ENCODE measurements at regions not wholly inside any gene's neighbourhood (a gene's known extent, or its start where the extent isn't known, plus 50 kb on each side); places are given as distances from the start of the nearest gene placed in this dataset.

DNA sequence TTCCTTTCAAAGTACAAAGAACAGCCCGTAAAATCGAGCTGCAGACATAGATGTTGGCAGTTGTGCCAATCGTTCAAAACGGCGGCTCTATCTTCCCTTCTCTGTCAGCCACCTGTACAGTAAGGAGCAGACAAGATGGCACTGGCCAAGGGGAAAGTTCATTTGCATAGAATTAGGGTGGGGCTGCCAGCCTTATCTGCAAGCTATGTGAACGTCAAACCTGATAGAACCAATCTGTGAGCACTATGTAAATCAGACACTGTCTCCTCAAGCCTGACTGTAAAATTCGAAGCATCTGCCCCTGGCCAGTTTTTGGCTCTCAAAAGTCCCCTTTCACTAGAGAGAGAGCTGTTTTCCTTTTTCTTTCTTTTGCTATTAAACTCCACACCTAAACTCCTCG is 374.5 kb downstream of the EPM2A start:
- DNase-seq (ENCODE audit: low spot score) = peak; percentile 14

DNA sequence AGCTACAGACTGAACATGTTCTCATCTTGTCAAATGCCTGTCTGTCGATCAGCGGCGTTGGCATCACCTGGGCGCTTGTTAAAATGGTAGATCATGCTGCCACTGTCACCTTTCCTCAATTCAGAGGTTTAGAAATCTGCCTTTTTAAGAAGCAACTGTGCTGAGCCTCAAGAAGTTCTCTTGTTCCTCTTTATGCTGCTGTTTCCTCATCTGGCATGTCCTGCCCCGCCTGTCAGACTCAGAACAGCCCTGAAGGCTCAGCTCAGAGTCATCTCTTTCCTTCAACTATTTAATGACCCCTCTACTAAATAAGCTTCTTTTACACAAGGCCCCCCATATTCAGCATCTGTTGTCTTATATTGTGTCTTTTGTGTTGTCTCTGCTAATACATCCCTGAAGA is 368.2 kb downstream of the EPM2A start:
- DNase-seq (ENCODE audit: low spot score) = no peak

DNA sequence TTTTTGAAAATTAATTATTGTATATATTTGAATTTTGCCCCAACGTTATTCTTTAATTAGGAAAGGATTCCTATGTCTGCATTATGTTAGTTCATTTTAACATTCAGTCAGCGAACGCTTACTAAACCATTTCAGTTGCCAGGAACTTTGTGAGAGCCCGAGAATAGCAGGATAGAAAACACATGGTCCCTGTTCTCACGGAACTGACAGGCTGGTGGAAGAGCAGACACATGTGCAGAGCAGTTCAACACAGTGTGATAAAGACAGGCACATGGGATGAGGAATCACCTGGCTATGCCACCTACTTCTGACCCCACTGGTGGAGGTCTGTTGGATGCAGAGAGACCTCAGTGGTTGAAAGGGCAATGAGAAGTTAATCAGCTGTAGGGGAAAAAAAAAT is 367.2 kb downstream of the EPM2A start:
- DNase-seq (ENCODE audit: low spot score) = no peak

DNA sequence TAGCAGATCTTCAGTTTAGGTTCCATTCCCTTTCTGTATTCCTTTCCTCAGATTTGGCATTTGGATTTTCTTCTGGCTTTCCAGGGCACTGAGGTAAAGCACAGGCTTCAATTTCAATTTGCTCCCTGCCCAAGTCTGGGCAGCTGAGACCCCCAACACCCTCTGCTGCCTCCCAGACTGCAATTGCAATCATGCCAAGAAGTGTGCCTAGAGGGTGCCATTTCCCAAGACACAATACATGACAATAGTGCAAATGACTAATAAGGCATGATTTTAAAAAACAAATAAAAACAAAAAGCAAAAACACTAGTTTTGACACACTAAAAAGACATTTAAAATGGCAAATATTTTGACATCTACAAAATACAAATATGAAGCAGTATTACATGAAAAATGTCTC is 364.8 kb downstream of the EPM2A start:
- DNase-seq (ENCODE audit: low spot score) = no peak

- DNase-seq (ENCODE audit: low spot score) = no peak
These were observed 362.6 kb downstream of the EPM2A start for GRCh38 chr6:145372671-145373151.

- no peak for DNase-seq (ENCODE audit: low spot score)
These were observed 361.5 kb downstream of the EPM2A start for GRCh38 chr6:145373826-145374225.

GRCh38 chr6:145374570-145374969 is 360.8 kb downstream of the EPM2A start:
- no peak for DNase-seq (ENCODE audit: low spot score)

DNA sequence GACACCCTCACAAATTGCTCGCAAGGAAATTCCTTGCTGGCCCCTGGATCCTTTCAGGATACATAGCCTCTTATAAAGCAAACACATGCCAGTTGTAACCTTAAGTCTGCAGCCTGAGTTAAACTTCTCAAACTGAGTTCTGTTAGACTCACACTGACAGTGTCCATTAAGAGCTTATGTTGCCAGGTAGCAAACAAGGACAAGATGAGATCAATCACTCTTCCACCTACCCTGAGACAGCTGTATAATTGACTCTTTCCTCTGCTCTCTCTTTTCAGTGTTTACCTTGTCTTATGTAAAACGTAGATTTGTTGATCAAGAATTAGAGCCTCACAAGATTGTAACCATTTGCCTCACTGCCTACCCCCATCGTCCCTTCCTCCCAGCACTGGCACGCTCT is 359.8 kb downstream of the EPM2A start:
- no peak for DNase-seq (ENCODE audit: low spot score)

DNA sequence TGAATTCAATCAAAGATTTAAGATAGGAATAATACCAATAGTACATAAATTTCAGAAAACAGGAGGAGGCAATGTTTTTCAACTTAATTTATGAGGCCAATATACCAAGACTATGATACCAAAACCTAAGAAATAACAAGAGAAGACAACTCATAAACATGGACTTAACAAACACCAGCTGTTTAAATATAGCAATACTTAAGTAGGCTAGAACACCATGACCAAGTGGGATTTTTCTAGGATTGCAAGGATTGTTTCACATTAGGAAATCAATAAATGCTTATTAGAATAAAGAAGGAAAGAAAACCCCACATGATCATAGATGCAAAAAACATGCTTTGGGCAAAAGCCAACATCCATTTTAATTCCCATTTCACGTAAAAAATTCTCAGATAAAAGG is 355.1 kb downstream of the EPM2A start:
- no peak for DNase-seq (ENCODE audit: low spot score)

DNA sequence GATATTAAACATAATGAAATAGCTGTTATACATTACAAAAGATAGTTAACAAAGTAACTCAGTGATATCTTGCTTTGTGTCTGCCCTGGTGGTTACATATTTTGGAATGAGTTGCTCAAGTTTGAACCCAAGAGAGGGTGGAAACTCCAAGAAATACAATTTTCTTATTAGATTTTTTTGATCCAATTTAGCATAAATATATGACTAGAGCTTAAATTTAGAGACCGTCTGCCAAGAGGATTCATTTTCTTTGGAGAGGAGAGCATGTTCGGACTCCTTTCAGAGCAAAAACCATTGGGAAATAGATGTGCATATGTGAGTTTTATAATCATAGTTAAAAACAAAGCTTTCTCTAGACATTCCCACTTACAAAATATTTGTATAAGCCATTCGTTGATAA is 353.4 kb downstream of the EPM2A start:
- no peak for DNase-seq (ENCODE audit: low spot score)

GRCh38 chr6:145383428-145383827 is 351.9 kb downstream of the EPM2A start:
- DNase-seq (ENCODE audit: low spot score) = no peak

DNA sequence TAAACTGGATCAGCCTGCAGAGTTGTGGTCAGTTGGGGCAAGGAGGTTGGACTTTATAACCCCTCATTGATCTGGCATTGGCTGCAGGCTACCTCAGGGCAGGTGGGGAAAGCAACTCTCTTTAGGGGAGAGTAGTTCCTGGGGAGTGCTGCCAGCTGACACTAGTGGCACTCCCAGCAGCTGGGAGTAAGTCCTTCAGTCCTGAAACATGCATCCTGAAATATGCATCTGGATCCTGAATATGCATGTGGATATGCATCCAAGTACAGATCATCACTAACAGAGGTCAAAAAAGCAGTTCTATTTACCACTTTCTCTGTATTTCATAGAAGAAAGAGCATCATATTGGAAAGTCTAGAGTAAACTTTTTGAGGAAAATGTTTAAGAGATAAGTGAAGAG is 350.8 kb downstream of the EPM2A start:
- no peak for DNase-seq (ENCODE audit: low spot score)

GRCh38 chr6:145396499-145396898 is 338.8 kb downstream of the EPM2A start:
- DNase-seq (ENCODE audit: low spot score) = no peak

GRCh38 chr6:145400508-145400907 is 334.8 kb downstream of the EPM2A start:
- DNase-seq (ENCODE audit: low spot score) = no peak

DNA sequence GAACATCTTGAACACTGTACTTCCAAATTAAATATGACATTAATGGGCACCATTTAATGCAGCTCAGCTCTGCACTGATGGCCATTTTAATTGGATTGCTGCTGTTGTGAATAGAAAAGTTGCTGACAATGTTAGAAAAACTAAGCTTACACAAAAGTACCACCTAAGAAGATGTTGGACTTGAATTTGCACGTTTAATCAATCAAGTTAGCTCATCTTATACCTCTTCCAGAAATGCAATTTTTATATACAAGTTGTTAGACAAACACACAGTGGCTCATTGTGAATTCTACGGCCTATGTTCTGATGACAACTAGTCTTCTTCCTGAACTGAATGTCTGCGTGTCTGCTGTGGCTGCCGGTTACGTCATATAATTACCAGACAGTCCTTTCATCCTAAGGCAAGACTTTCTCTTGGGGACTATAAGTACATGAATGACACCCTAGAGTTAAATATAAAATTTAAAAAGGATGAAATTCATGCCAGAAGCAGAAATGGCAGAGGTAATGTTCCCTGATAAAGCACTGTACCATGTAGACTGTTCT is 330.2 kb downstream of the EPM2A start:
- DNase-seq (ENCODE audit: low spot score) = peak; percentile 27

DNA sequence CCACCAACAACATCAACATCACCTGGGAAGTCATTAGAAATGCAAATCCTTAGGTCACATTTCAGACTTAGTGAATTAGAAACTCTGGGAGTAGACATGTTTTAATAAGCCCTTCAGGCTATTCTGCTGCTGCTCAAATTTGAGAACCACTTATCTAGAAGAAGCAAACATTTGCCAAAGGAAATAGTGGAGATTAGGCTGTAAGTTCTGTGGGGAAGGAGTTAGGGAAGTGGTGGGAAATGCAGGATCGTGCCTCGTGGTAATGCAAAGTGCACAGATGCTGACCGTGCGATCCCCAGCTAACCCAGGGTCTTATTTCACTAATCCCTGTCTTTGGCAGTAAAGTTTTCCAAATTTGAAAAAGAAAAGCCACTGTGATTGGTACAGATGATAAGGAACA is 328.5 kb downstream of the EPM2A start:
- no peak for DNase-seq (ENCODE audit: low spot score)

GRCh38 chr6:145415616-145416015 is 319.7 kb downstream of the EPM2A start:
- no peak for DNase-seq (ENCODE audit: low spot score)

DNA sequence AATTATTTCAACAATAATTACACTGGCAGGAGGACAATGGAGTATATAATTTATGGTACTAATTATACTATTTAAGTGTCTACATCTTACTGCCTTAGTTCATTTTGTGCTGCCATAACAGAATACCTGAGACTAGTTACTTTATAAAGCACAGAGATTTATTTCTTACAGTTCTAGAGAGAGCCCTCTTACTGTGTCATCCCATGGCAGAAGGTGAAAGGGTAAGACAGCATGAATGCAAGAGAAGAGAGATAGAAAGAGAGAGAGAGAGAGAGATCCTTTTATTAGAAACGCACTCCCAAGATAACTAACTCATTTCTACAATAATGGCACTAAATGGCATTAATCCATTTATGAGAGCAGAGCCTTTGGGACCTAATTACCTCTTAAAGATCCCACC is 314.7 kb downstream of the EPM2A start:
- no peak for DNase-seq (ENCODE audit: low spot score)

DNA sequence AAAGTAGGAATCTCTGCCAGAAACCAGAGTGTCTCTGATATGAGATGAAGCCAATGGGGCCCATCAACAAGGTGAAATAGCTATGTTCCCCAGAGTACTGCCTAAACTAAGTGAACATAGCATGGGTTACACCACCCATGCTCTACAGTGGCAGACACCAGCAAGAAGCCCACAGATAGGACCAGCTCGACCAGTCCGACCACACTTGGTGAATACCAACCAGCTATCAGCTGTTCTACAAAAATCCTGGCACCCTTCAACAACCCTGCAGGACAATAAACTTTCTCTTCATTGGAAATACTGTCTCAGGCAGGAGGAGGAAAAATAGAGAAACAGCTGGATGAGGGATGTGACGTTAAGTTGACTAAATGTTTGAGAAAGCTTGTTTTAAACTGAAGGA is 311.4 kb downstream of the EPM2A start:
- no peak for DNase-seq (ENCODE audit: low spot score)

- peak; percentile 37 for DNase-seq (ENCODE audit: low spot score)
These were observed 308.1 kb downstream of the EPM2A start for GRCh38 chr6:145427232-145427631.

DNA sequence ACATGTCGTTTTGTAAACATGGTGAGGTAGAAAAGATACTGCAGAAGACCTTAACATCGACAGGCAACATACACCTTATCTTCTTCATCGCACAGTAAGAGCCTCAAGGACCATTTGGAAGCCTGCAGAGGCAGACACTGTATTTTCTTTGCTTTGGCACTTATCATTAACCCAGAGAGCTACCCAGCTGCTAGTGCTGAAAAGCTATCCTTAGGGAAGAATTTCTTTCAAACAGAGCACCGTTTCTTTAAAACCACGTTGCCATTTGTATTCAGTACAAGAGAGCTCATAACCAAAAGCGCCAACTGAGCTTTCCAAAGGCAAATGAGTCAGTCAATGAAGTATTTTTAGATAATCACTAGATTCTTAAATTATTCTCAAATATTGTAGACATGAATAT is 306.6 kb downstream of the EPM2A start:
- DNase-seq (ENCODE audit: low spot score) = peak; percentile 83

- no peak for DNase-seq (ENCODE audit: low spot score)
These were observed 293.2 kb downstream of the EPM2A start for GRCh38 chr6:145442110-145442509.

- DNase-seq (ENCODE audit: low spot score) = no peak
These were observed 289.6 kb downstream of the EPM2A start for GRCh38 chr6:145445674-145446073.

DNA sequence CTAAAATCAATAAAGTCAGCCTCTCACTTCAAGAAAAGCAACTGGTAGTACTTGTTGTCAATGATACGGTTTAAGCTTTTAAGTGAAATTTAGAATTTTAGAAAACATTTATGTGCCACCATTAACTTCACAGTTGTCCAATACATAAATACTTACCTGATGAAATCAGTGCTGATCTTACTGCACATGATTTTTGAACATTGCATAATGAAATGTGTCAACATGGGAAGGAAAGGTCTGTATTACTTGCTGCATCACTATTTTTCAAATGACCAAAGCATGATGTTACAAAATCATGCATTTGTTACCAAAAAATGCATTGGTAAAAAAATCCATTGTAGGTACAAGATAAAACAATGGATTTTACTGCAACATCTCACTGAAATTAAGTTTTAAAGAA is 284.3 kb downstream of the EPM2A start:
- DNase-seq (ENCODE audit: low spot score) = no peak
